ENCODE measurements at regions not wholly inside any gene's neighbourhood (a gene's known extent, or its start where the extent isn't known, plus 50 kb on each side); places are given as distances from the start of the nearest gene placed in this dataset.
"Not testable (repeated sequence)": the region's sequence is repeated elsewhere in the genome, so short reads cannot be mapped to it uniquely, and the experiment has no call there.

DNA sequence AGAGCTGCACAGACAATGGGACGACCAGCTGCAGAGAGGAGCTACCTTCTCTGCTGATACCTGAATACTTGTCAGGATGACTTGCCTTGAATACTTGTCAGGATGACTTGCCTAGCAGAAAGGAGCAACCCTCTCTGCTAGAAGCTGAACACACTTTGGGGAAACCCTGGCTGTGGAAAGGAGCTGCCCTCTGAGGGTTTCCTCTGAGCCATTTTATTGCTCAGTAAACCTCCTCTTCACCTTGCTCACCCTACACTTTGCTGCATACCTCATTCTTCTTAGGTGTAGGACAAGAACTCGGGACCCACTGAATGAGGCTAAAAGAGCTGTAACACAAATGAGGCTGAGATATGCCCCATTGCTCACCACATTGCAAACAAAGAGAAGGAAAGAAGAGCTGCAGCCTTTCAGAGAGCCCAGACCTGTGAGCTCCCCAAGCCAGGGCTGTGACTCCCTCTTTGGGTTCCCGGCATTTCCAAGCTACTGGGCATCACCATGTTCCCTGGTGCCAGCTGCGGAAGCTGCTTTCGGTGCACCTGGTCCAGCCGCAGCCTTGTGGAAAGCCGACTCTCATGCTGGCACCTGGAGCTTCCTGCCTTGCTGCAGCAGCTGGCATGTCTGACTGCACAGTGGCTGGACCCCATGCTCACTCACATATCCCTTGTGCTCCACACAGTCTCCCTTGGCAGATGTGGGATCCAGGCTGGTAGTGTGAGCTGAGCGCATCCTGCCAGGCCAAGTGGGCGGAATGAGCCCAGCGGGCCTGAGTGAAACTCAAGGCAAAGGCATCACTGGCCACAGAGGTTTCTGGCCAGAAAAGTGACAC is 106.7 kb upstream of the AHI1 start:
- Histone ChIP-seq H3K27ac (no peak overlapping the region), H3K4me3 (no peak overlapping the region), H3K36me3 (no peaks in the 10 kb centered on the region), H3K9me3 (no peaks in the 10 kb centered on the region), H3K27me3 (no peaks in the 10 kb centered on the region), H3K4me1 (no peaks in the 10 kb centered on the region)
- in situ Hi-C loops (cut with MboI; ENCODE audit: low pct_ligation_motif_present in 1 of 4, low pct_unique_long_range_greater_than_20kb in 1 of 4, low sequenced_read_pairs in 3 of 4), result no loop called here
- intact Hi-C loops (cut with DNase I; ENCODE audit: low total_unique reads), result no loop called here
- 93% methylated on average over 10 of the region's 10 CpGs; no CpG with 5 or more reads in 1 of the 2 donors for WGBS, 2 donors (ENCODE audit: low coverage in 1 of 2)
- TF ChIP-seq CTCF (IDR thresholded peaks at IDR 0.05), result no peak
- TF ChIP-seq POLR2AphosphoS5 (IDR thresholded peaks at IDR 0.05), result no peak
- no peak for TF ChIP-seq POLR2A (IDR thresholded peaks at IDR 0.05)
- no peak for TF ChIP-seq EP300 (IDR thresholded peaks at IDR 0.05; ENCODE audit: low read depth)
- DNase-seq, result no peak

DNA sequence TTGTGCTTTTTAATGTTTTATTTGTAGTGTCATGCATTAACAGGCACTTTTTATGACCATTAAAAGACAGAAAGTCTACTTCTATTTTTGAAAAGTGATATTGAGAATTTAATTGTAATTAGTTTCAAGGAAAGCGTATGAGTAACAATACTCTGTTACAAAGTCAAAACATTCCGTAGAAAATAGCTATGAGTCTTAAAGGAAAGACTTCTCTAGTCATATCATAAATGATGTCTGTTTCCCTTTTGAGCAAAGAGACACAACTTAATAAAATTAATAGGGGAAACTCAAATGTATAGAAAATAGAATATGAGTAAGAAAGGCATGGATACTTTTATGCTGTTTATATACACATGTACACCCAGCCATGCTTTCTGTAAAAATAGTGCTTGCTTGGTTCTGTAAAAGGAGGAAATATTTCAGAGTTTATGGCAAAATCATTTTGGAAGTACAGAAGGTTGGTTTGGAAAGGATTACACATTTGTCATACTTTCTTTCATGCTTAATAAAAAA is 107.8 kb upstream of the AHI1 start:
- Histone ChIP-seq H3K36me3 (no peaks in the 10 kb centered on the region), H3K27me3 (no peaks in the 10 kb centered on the region), H3K4me1 (no peaks in the 10 kb centered on the region), H3K9me3 (no peaks in the 10 kb centered on the region), H3K27ac (no peak overlapping the region), H3K4me3 (no peak overlapping the region)
- 60 to 70% methylated on average over 2 of the region's 2 CpGs for WGBS, 2 donors (ENCODE audit: low coverage in 1 of 2)
- TF ChIP-seq POLR2A (IDR thresholded peaks at IDR 0.05) (no peak), EP300 (IDR thresholded peaks at IDR 0.05; ENCODE audit: low read depth) (no peak), POLR2AphosphoS5 (IDR thresholded peaks at IDR 0.05) (no peak), CTCF (IDR thresholded peaks at IDR 0.05) (no peak)
- in situ Hi-C loops (cut with MboI; ENCODE audit: low pct_ligation_motif_present in 1 of 4, low pct_unique_long_range_greater_than_20kb in 1 of 4, low sequenced_read_pairs in 3 of 4), result no loop called here
- intact Hi-C loops (cut with DNase I; ENCODE audit: low total_unique reads), result no loop called here
- DNase-seq, result no peak

- in situ Hi-C loops (cut with MboI; ENCODE audit: low pct_ligation_motif_present in 1 of 4, low pct_unique_long_range_greater_than_20kb in 1 of 4, low sequenced_read_pairs in 3 of 4), result no loop called here
- Histone ChIP-seq H3K4me1 (no peaks in the 10 kb centered on the region), H3K36me3 (no peaks in the 10 kb centered on the region), H3K9me3 (no peaks in the 10 kb centered on the region), H3K27ac (no peak overlapping the region), H3K27me3 (no peaks in the 10 kb centered on the region), H3K4me3 (no peak overlapping the region)
- intact Hi-C loops (cut with DNase I; ENCODE audit: low total_unique reads), result no loop called here
- WGBS, 2 donors (ENCODE audit: low coverage in 1 of 2), result 64 to 68% methylated on average over 2 of the region's 2 CpGs
- TF ChIP-seq EP300 (IDR thresholded peaks at IDR 0.05; ENCODE audit: low read depth) (no peak), POLR2AphosphoS5 (IDR thresholded peaks at IDR 0.05) (no peak), POLR2A (IDR thresholded peaks at IDR 0.05) (no peak), CTCF (IDR thresholded peaks at IDR 0.05) (no peak)
- no peak for DNase-seq
Measured at GRCh38 chr6:135606392-135606791, 108.9 kb upstream of the AHI1 start.

DNA sequence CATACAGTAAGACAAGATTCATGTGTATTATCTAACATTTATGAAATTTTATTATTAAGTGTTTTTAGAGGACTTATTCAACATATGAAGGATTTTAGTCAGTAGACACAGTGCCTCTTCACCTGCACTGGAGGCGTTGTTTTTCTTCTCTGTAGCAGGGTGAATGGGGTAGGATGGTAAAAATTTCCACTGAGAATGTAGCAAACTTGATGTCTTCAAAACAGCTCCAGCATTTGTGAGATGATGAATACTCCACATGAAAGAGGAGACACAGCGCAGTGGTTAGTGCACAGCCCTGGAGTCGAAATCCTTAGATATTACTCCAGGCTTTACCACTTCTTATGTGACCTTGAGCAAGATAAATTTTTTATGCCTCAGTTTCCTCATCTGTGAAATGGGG is 110.5 kb upstream of the AHI1 start:
- no peak overlapping the region for H3K4me3 ChIP-seq
- no peaks in the 10 kb centered on the region for H3K9me3 ChIP-seq
- no peaks in the 10 kb centered on the region for H3K36me3 ChIP-seq
- H3K27me3 ChIP-seq, result no peaks in the 10 kb centered on the region
- no peak overlapping the region for H3K27ac ChIP-seq
- WGBS, 2 donors (ENCODE audit: low coverage in 1 of 2), result 90 to 94% methylated on average over 3 of the region's 3 CpGs
- in situ Hi-C loops (cut with MboI; ENCODE audit: low pct_ligation_motif_present in 1 of 4, low pct_unique_long_range_greater_than_20kb in 1 of 4, low sequenced_read_pairs in 3 of 4), result no loop called here
- no peak for DNase-seq
- TF ChIP-seq CTCF (IDR thresholded peaks at IDR 0.05), result no peak
- H3K4me1 ChIP-seq, result no peaks in the 10 kb centered on the region
- intact Hi-C loops (cut with DNase I; ENCODE audit: low total_unique reads), result no loop called here

DNA sequence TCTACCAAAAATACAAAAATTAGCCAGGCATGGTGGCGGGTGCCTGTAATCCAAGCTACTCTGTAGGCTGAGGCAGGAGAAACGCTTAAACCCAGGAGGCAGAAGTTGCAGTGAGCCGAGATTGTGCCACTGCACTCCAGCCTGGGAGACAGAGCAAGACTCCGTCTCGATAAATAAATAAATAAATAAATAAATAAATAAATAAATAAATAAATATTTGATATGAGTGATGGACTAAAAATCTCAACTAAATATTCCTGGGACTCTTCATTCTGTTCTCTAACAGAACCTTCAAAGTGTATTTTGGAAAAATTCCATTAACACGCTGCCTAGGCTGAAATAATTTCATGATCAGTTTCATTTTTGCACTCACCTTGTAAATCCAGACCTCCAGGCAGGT is 112.7 kb upstream of the AHI1 start:
- intact Hi-C loops (cut with DNase I; ENCODE audit: low total_unique reads), result not testable (repeated sequence)

More for the DNA sequence above, 112.7 kb upstream of the AHI1 start:
- in situ Hi-C loops (cut with MboI; ENCODE audit: low pct_ligation_motif_present in 1 of 4, low pct_unique_long_range_greater_than_20kb in 1 of 4, low sequenced_read_pairs in 3 of 4); H3K4me3 ChIP-seq; H3K27me3 ChIP-seq; H3K4me1 ChIP-seq; H3K9me3 ChIP-seq; H3K36me3 ChIP-seq; DNase-seq; H3K27ac ChIP-seq: not testable (repeated sequence)
- 78 to 82% methylated on average over 6 of the region's 6 CpGs for WGBS, 2 donors (ENCODE audit: low coverage in 1 of 2)
